Suprapubic skin (tissue), 4 donors: ENCODE measurements at regions not wholly inside any gene's neighbourhood (a gene's known extent, or its start where the extent isn't known, plus 50 kb on each side); places are given as distances from the start of the nearest gene placed in this dataset.

Experiments used
- DNase-seq, 2 donors: peaks; one replicate each; pipeline ENCODE4 v3.0.0-alpha.2; 2019; ENCODE audit warnings: low spot score in 2 of 2
- H3K27ac ChIP-seq: fragments of 200-600 bp; sonication (generic); one replicate; pipeline ENCODE4 v1.5.1; 2019
- H3K27me3 ChIP-seq: fragments of 200-600 bp; sonication (generic); one replicate; pipeline ENCODE4 v1.5.1; 2019
- H3K36me3 ChIP-seq: fragments of 200-600 bp; sonication (generic); one replicate; pipeline ENCODE4 v1.5.1; 2019
- H3K4me1 ChIP-seq: fragments of 200-600 bp; sonication (generic); one replicate; pipeline ENCODE4 v1.5.1; 2019
- H3K4me3 ChIP-seq: fragments of 200-600 bp; sonication (generic); one replicate; pipeline ENCODE4 v1.5.1; 2019; ENCODE audit warnings: mild to moderate bottlenecking
- H3K9me3 ChIP-seq: fragments of 200-600 bp; sonication (generic); one replicate; pipeline ENCODE4 v1.5.1; 2019
- EP300 ChIP-seq: sonication (generic); formaldehyde crosslinking; IDR thresholded peaks from one replicate; pipeline ENCODE4 v1.6.1; 2017; ENCODE audit warnings: antibody characterized with exemption
- POLR2A ChIP-seq, 2 donors: fragments of 450-650 bp; IDR thresholded peaks; one replicate each; pipeline ENCODE4 v1.6.1; 2017; ENCODE audit warnings: antibody characterized with exemption in 2 of 2, mild to moderate bottlenecking in 2 of 2, moderate library complexity in 2 of 2
- POLR2AphosphoS5 ChIP-seq, 3 donors: sonication (generic); formaldehyde crosslinking; IDR thresholded peaks; one replicate each; pipeline ENCODE4 v1.6.1; 2017; ENCODE audit warnings: antibody characterized with exemption in 3 of 3
- WGBS: methylation state at CpG from one replicate; pipeline ENCODE4 v1.1.5; 2018; 5-methylcytosine and 5-hydroxymethylcytosine counted together
- TF ChIP-seq, protein P1 (sequence below), 2 donors: fragments of 200-600 bp in 1 of 2; fragments of 450-650 bp in 1 of 2; sonication (generic) in 1 of 2; IDR thresholded peaks; one replicate each; pipeline ENCODE4 v1.5.1; 2016 to 2019; ENCODE audit warnings: antibody characterized with exemption in 2 of 2, mild to moderate bottlenecking in 1 of 2, moderate library complexity in 1 of 2

DNA sequence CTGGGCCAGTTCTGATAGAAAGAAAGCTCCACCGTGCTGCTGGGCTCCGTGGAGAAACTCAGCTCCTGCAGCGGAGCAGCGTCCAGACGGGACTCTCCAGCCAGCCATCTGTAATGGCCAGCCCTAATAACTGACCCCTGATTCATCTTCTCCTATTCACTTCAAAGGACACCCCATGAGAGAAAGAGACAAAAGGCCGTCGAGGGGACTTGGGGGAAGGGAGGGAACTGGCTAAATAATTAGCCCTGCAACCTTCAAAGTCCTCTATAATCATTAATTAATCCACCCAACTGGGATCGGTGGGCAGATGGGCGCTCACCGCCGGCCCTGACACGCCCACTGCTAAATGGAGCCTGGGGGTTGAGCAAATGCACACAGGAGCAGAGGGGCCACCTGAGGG, 512.4 kb downstream of the CD83 start:
- no peak for DNase-seq
- H3K27ac ChIP-seq = no peak overlapping the region
- TF ChIP-seq EP300 (no peak), POLR2AphosphoS5 (IDR thresholded peaks at IDR 0.05) (no peak), POLR2A (IDR thresholded peaks at IDR 0.05) (no peak)
- TF ChIP-seq, protein P1, sequence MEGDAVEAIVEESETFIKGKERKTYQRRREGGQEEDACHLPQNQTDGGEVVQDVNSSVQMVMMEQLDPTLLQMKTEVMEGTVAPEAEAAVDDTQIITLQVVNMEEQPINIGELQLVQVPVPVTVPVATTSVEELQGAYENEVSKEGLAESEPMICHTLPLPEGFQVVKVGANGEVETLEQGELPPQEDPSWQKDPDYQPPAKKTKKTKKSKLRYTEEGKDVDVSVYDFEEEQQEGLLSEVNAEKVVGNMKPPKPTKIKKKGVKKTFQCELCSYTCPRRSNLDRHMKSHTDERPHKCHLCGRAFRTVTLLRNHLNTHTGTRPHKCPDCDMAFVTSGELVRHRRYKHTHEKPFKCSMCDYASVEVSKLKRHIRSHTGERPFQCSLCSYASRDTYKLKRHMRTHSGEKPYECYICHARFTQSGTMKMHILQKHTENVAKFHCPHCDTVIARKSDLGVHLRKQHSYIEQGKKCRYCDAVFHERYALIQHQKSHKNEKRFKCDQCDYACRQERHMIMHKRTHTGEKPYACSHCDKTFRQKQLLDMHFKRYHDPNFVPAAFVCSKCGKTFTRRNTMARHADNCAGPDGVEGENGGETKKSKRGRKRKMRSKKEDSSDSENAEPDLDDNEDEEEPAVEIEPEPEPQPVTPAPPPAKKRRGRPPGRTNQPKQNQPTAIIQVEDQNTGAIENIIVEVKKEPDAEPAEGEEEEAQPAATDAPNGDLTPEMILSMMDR (IDR thresholded peaks at IDR 0.05) = no peak
- 58% methylated on average over 12 of the region's 12 CpGs for WGBS
- H3K27me3 ChIP-seq = peaks cover 8% of the 10 kb centered on the region
- no peaks in the 10 kb centered on the region for H3K36me3 ChIP-seq
- H3K4me3 ChIP-seq = no peak overlapping the region
- no peaks in the 10 kb centered on the region for H3K4me1 ChIP-seq
- H3K9me3 ChIP-seq = no peaks in the 10 kb centered on the region

DNA sequence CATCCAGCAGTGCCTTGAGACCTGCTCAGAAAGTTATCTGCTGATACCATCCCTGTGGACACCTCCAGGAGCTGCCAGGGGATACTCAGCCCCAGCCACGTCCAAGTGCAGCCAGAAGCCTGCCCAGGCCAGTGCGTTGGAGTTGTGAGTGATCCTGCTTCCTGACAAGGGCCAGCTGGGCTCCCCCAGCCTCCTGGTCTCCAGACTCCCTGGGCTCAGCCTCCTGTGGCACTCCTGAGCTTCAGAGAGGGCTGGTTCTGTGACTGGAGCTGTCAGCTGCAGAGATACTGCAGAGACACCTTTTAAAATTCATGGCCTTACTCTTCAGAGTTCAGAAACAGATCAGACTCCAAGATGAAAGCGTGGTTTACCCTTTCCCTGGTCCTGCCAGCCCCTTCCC, 515.9 kb downstream of the CD83 start:
- no peaks in the 10 kb centered on the region for H3K36me3 ChIP-seq
- WGBS = 85% methylated on average over 3 of the region's 3 CpGs

DNA sequence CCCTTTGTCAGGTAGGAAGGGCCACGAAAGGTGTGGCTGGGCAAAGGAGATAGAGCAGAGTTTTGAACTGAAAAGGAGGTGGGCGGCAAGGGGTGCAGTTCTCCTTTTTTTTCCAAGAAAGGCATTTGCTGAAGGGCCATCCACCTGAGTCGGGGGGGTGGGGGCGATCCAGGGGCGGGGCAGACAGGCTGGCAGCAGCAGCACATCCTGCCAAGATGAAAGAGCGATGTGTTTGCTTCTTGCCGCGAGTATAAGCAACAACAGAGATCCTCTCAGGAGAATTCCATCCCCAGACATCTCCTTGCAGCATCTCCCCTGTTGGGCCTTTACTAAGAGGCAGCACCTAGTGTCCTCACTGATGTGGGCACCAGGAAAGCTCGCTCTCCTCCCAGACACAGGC, 516.5 kb downstream of the CD83 start:
- peaks cover 8% of the 10 kb centered on the region for H3K27me3 ChIP-seq
- TF ChIP-seq POLR2A (IDR thresholded peaks at IDR 0.05) = no peak
- no peak for TF ChIP-seq EP300
- TF ChIP-seq, protein P1 (IDR thresholded peaks at IDR 0.05) = no peak
- no peak for TF ChIP-seq POLR2AphosphoS5 (IDR thresholded peaks at IDR 0.05)
- WGBS = 87% methylated on average over 9 of the region's 9 CpGs
- peaks cover 14% of the 10 kb centered on the region for H3K4me1 ChIP-seq
- H3K27ac ChIP-seq = no peak overlapping the region
- DNase-seq = no peak
- H3K9me3 ChIP-seq = no peaks in the 10 kb centered on the region
- no peak overlapping the region for H3K4me3 ChIP-seq
- no peaks in the 10 kb centered on the region for H3K36me3 ChIP-seq

More for the DNA sequence above, 515.9 kb downstream of the CD83 start:
- H3K27me3 ChIP-seq = peaks cover 8% of the 10 kb centered on the region
- no peak for TF ChIP-seq POLR2AphosphoS5 (IDR thresholded peaks at IDR 0.05)
- TF ChIP-seq, protein P1 (IDR thresholded peaks at IDR 0.05) = no peak
- TF ChIP-seq POLR2A (IDR thresholded peaks at IDR 0.05) = no peak
- TF ChIP-seq EP300 = no peak
- no peak overlapping the region for H3K4me3 ChIP-seq
- H3K9me3 ChIP-seq = no peaks in the 10 kb centered on the region
- H3K27ac ChIP-seq = no peak overlapping the region
- no peak for DNase-seq
- peaks cover 8% of the 10 kb centered on the region for H3K4me1 ChIP-seq

- TF ChIP-seq POLR2AphosphoS5 (IDR thresholded peaks at IDR 0.05) = no peak
- TF ChIP-seq, protein P1 (IDR thresholded peaks at IDR 0.05) = no peak
- no peak for TF ChIP-seq EP300
- no peak for TF ChIP-seq POLR2A (IDR thresholded peaks at IDR 0.05)
- Histone ChIP-seq H3K9me3 (no peaks in the 10 kb centered on the region), H3K4me3 (no peak overlapping the region), H3K27me3 (peaks cover 2% of the 10 kb centered on the region), H3K4me1 (peaks cover 17% of the 10 kb centered on the region), H3K36me3 (no peaks in the 10 kb centered on the region), H3K27ac (no peak overlapping the region)
- DNase-seq = no peak
- WGBS = 0% methylated on average over 1 of the region's 1 CpG
These were observed 517.6 kb downstream of the CD83 start for GRCh38 chr6:14635195-14635594.

DNA sequence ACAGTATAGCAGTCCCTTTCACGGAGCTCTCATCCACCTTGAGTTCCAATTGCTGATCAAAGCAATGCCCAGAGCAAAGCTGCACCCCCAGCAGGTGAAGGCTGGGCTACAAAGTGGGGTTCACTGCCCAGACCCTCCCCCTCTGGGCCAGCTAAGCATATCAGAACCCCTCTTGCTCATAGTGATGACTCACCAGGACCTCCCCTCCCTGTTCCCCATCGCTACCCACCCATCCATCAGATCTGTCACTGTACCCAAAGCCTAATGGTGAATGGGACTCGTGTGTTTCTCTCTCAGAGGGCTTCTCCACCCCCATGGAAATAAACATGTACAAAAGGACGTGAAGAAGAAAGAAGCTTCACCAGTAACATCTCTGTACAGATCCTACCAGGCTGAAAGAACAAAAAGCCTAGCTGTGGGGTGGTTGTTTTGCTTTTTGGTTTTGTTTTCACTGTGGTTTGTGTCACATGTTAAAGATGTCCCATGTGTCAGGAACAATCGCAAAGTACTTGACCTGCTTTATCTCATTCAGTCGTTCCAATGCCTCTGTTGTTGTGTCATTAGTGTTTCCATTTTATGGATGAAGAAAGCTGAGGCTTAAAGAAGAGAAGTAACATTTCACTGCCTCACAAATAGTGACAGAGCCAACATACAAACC, 518.5 kb downstream of the CD83 start:
- peaks cover 17% of the 10 kb centered on the region for H3K4me1 ChIP-seq
- DNase-seq = no peak
- H3K4me3 ChIP-seq = no peak overlapping the region
- no peaks in the 10 kb centered on the region for H3K9me3 ChIP-seq
- no peak overlapping the region for H3K27ac ChIP-seq
- H3K27me3 ChIP-seq = no peaks in the 10 kb centered on the region
- TF ChIP-seq POLR2A (IDR thresholded peaks at IDR 0.05) (no peak), EP300 (no peak), POLR2AphosphoS5 (IDR thresholded peaks at IDR 0.05) (no peak)
- TF ChIP-seq, protein P1 (IDR thresholded peaks at IDR 0.05) = no peak
- 94% methylated on average over 6 of the region's 6 CpGs for WGBS
- H3K36me3 ChIP-seq = no peaks in the 10 kb centered on the region
